CD14-positive monocyte (primary cell): ENCODE measurements at regions not wholly inside any gene's neighbourhood (a gene's known extent, or its start where the extent isn't known, plus 50 kb on each side); places are given as distances from the start of the nearest gene placed in this dataset.

ENCODE experiments used
- DNase-seq, 3 donors: peaks; one replicate each; pipeline ENCODE4 v3.0.0-alpha.2; 2011 to 2022
- H2AFZ ChIP-seq: 2 replicates; pipeline ENCODE4 v1.6.0; 2012; ENCODE audit warnings: mild to moderate bottlenecking, low read depth, low read length, inconsistent platforms; ENCODE audit not compliant: insufficient read depth, poor library complexity, severe bottlenecking
- H3K27ac ChIP-seq, 2 donors: 1 replicate in 1 of 2; 2 replicates in 1 of 2; pipeline ENCODE4 v1.5.1; 2012 to 2013; ENCODE audit warnings: low read length in 2 of 2, control low read depth in 1 of 2, inconsistent platforms in 1 of 2, low read depth in 1 of 2, mild to moderate bottlenecking in 1 of 2
- H3K27me3 ChIP-seq, 2 donors: one replicate each; pipeline versions ENCODE4 v1.6.0 to v1.6.1; 2011 to 2013; ENCODE audit warnings: low read length in 2 of 2; ENCODE audit not compliant: control insufficient read depth in 2 of 2, insufficient read depth in 2 of 2
- H3K36me3 ChIP-seq, 2 donors: replicated peaks in 1 of 2; 1 replicate in 1 of 2; 2 replicates in 1 of 2; pipeline versions ENCODE4 v1.5.1 to v1.6.1; 2012 to 2013; ENCODE audit warnings: low read length in 2 of 2, control low read depth in 1 of 2, inconsistent platforms in 1 of 2, mild to moderate bottlenecking in 1 of 2; ENCODE audit not compliant: insufficient read depth in 2 of 2, control insufficient read depth in 1 of 2
- H3K4me1 ChIP-seq, 2 donors: 1 replicate in 1 of 2; 2 replicates in 1 of 2; pipeline versions ENCODE4 v1.5.1 to v1.6.1; 2012 to 2013; ENCODE audit warnings: low read length in 2 of 2, control low read depth in 1 of 2, inconsistent platforms in 1 of 2, mild to moderate bottlenecking in 1 of 2, moderate library complexity in 1 of 2; ENCODE audit not compliant: insufficient read depth in 2 of 2, control insufficient read depth in 1 of 2
- H3K4me2 ChIP-seq: replicated peaks from 2 replicates; pipeline ENCODE3; 2012; ENCODE audit warnings: low read length, moderate library complexity, mild to moderate bottlenecking; ENCODE audit not compliant: poor library complexity, severe bottlenecking; ENCODE audit errors: extremely low read depth
- H3K4me3 ChIP-seq, 3 experiments: fragments of 200-600 bp in 1 of 3; sonication (generic) in 1 of 3; replicated peaks in 1 of 3; 1 replicate in 2 of 3; 2 replicates in 1 of 3; pipeline ENCODE4 v1.5.1; 2011 to 2013; ENCODE audit warnings: low read length in 3 of 3, mild to moderate bottlenecking in 3 of 3, control low read depth in 2 of 3, low read depth in 2 of 3, inconsistent platforms in 1 of 3, moderate library complexity in 1 of 3
- H3K79me2 ChIP-seq: 2 replicates; pipeline ENCODE4 v1.6.0; 2012; ENCODE audit warnings: mild to moderate bottlenecking, control low read depth, inconsistent platforms, low read length, moderate library complexity; ENCODE audit not compliant: insufficient read depth
- H3K9ac ChIP-seq: 2 replicates; pipeline ENCODE4 v1.6.0; 2017; ENCODE audit warnings: low read length, mild to moderate bottlenecking; ENCODE audit not compliant: insufficient read depth, poor library complexity, severe bottlenecking
- H3K9me3 ChIP-seq, 2 donors: replicated peaks in 1 of 2; 1 replicate in 1 of 2; 2 replicates in 1 of 2; pipeline versions ENCODE4 v1.5.1 to v1.6.1; 2012 to 2013; ENCODE audit warnings: low read length in 2 of 2, control low read depth in 1 of 2; ENCODE audit not compliant: control insufficient read depth in 1 of 2, insufficient read depth in 1 of 2
- H4K20me1 ChIP-seq: 2 replicates; pipeline ENCODE4 v1.6.0; 2012; ENCODE audit warnings: mild to moderate bottlenecking, low read length, control low read depth, moderate library complexity; ENCODE audit not compliant: insufficient read depth
- H3K27ac Mint-ChIP-seq, 7 donors: one replicate each; pipeline ENCODE4 v1.8.0; 2020; ENCODE audit warnings: mild to moderate bottlenecking in 7 of 7, mixed read lengths in 7 of 7, moderate library complexity in 6 of 7, inconsistent platforms in 2 of 7
- H3K27me3 Mint-ChIP-seq, 3 donors: one replicate each; pipeline ENCODE4 v1.8.0; 2021 to 2022; ENCODE audit warnings: low read depth in 3 of 3, mild to moderate bottlenecking in 3 of 3, mixed read lengths in 3 of 3, moderate library complexity in 3 of 3, inconsistent platforms in 1 of 3
- H3K36me3 Mint-ChIP-seq, 2 donors: one replicate each; pipeline ENCODE4 v1.8.0; 2020; ENCODE audit warnings: mixed read lengths in 2 of 2, inconsistent platforms in 1 of 2, mild to moderate bottlenecking in 1 of 2
- H3K4me1 Mint-ChIP-seq: one replicate; pipeline ENCODE4 v1.8.0; 2020; ENCODE audit warnings: mild to moderate bottlenecking, mixed read lengths
- H3K4me3 Mint-ChIP-seq, 2 donors: one replicate each; pipeline ENCODE4 v1.8.0; 2020; ENCODE audit warnings: mild to moderate bottlenecking in 2 of 2, mixed read lengths in 2 of 2, moderate library complexity in 1 of 2
- H3K9me3 Mint-ChIP-seq, 7 donors: one replicate each; pipeline ENCODE4 v1.8.0; 2020 to 2022; ENCODE audit warnings: mixed read lengths in 7 of 7, mild to moderate bottlenecking in 6 of 7, moderate library complexity in 6 of 7, inconsistent platforms in 2 of 7
- WGBS: methylation state at CpG from one replicate; pipeline ENCODE4 v1.1.5; 2013; ENCODE audit warnings: missing lambda C conversion rate; ENCODE audit not compliant: insufficient coverage; 5-methylcytosine and 5-hydroxymethylcytosine counted together
- intact Hi-C, 2 donors: fragments of 100-400 bp; cut with micrococcal nuclease; formaldehyde crosslinking; loops; one replicate each; pipeline versions ENCODE4 v1.15.0 to v1.15.1; 2023
- TF ChIP-seq, protein P1 (sequence below): fragments of 200-600 bp; IDR thresholded peaks from one replicate; pipeline ENCODE4 v1.8.0; 2022; ENCODE audit warnings: antibody characterized with exemption, mild to moderate bottlenecking

GRCh38 chr19:30277941-30278881 is 94.0 kb upstream of the ZNF536 start:
- no peak overlapping the region for H3K4me2 ChIP-seq
- Mint-ChIP-seq H3K27me3 (peaks cover 1 to 8% (median 4%) of the 10 kb centered on the region in 3 donors), H3K4me3 (no peak overlapping the region), H3K4me1 (no peaks in the 10 kb centered on the region), H3K27ac (no peak overlapping the region), H3K9me3 (peaks cover 0 to 5% (median 4%) of the 10 kb centered on the region in 7 donors), H3K36me3 (no peaks in the 10 kb centered on the region)
- no peak for DNase-seq
- no peak overlapping the region for H3K9ac ChIP-seq
- H2AFZ ChIP-seq = no peak overlapping the region
- H3K4me1 ChIP-seq = no peaks in the 10 kb centered on the region
- TF ChIP-seq, protein P1, sequence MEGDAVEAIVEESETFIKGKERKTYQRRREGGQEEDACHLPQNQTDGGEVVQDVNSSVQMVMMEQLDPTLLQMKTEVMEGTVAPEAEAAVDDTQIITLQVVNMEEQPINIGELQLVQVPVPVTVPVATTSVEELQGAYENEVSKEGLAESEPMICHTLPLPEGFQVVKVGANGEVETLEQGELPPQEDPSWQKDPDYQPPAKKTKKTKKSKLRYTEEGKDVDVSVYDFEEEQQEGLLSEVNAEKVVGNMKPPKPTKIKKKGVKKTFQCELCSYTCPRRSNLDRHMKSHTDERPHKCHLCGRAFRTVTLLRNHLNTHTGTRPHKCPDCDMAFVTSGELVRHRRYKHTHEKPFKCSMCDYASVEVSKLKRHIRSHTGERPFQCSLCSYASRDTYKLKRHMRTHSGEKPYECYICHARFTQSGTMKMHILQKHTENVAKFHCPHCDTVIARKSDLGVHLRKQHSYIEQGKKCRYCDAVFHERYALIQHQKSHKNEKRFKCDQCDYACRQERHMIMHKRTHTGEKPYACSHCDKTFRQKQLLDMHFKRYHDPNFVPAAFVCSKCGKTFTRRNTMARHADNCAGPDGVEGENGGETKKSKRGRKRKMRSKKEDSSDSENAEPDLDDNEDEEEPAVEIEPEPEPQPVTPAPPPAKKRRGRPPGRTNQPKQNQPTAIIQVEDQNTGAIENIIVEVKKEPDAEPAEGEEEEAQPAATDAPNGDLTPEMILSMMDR = no peak
- WGBS = 84% methylated on average over 11 of the region's 16 CpGs
- intact Hi-C loops = no loop called here
- no peaks in the 10 kb centered on the region for H3K27me3 ChIP-seq
- H3K36me3 ChIP-seq = no peaks in the 10 kb centered on the region
- H4K20me1 ChIP-seq = no peaks in the 10 kb centered on the region
- H3K27ac ChIP-seq = no peak overlapping the region
- H3K79me2 ChIP-seq = no peaks in the 10 kb centered on the region
- H3K9me3 ChIP-seq = no peaks in the 10 kb centered on the region
- H3K4me3 ChIP-seq = no peak overlapping the region

DNA sequence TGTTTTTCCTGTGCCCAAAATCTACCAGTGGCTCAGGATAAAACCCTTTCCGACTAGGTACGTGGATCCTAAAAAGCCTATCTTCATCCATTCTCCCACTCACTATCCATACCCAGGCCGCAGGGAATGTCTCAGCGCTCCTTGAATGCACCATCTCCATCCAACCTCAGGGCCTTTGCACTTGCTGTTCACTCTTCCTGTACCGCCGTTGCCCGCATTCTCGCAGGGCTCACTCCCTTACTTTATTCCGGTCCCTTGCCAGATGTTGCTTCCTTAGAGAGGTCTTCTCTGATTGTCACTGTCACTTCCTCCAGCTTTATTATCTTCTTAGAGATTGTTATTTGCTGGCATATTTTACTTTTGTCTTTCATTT is 93.3 kb upstream of the ZNF536 start:
- intact Hi-C loops = no loop called here
- Mint-ChIP-seq H3K4me3 (no peak overlapping the region), H3K27ac (no peak overlapping the region), H3K27me3 (peaks cover 1 to 7% (median 6%) of the 10 kb centered on the region in 3 donors), H3K36me3 (no peaks in the 10 kb centered on the region), H3K9me3 (peaks cover 0 to 3% (median 0%) of the 10 kb centered on the region in 7 donors), H3K4me1 (no peaks in the 10 kb centered on the region)
- H3K9me3 ChIP-seq = no peaks in the 10 kb centered on the region
- H3K79me2 ChIP-seq = no peaks in the 10 kb centered on the region
- TF ChIP-seq, protein P1 = no peak
- no peaks in the 10 kb centered on the region for H3K27me3 ChIP-seq
- H3K36me3 ChIP-seq = no peaks in the 10 kb centered on the region
- DNase-seq = no peak
- H3K9ac ChIP-seq = no peak overlapping the region
- no peaks in the 10 kb centered on the region for H3K4me1 ChIP-seq
- H2AFZ ChIP-seq = no peak overlapping the region
- H4K20me1 ChIP-seq = no peaks in the 10 kb centered on the region
- no peak overlapping the region for H3K4me3 ChIP-seq
- H3K4me2 ChIP-seq = no peak overlapping the region
- no peak overlapping the region for H3K27ac ChIP-seq
- WGBS = 87% methylated on average over 4 of the region's 9 CpGs
